ENCODE measurements at regions not wholly inside any gene's neighbourhood (a gene's known extent, or its start where the extent isn't known, plus 50 kb on each side); places are given as distances from the start of the nearest gene placed in this dataset.
"Not testable (repeated sequence)": the region's sequence is repeated elsewhere in the genome, so short reads cannot be mapped to it uniquely, and the experiment has no call there.

DNA sequence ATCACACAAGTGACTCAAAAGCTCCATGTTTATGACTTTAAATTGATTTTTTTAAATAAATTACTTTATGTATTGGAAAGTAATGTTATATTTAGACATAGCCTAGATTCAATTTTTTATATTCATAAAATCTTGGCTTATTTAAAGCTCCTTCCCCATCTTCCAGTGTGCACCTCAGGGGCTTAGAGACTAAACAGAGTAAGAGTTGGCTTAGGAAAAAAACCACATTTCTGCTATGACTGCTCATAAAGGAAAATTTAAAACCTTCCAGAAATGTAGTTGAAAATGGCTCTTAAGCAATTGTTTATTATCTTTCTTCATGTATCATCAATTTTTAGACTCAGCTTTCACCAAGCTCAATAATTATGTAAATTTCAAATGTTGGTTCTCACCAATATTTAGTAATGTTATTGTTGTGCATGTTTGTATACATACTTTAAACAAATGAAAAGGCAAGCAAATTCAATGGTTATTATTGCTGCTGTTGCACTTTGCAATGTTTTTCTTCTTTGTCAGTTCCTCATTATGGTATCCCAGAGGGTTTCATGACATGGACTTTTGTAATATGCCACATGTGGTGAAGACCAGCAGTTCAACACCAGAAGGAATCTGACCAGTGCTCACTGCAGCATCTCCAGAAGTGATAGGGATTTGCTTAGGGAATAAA, 700.1 kb upstream of the ANKRD30A start:
- Histone ChIP-seq H3K4me1 (ENCODE audit: control insufficient read depth, insufficient read depth, low read length) (no peaks in the 10 kb centered on the region), H3K4me3 (ENCODE audit: low read length) (no peak overlapping the region), H3K27me3 (ENCODE audit: control insufficient read depth, insufficient read depth, low read length) (no peaks in the 10 kb centered on the region), H3K36me3 (ENCODE audit: control insufficient read depth, insufficient read depth, low read length) (no peaks in the 10 kb centered on the region), H3K9ac (ENCODE audit: low read length) (no peak overlapping the region), H3K27ac (ENCODE audit: low read depth, low read length) (no peak overlapping the region)

DNA sequence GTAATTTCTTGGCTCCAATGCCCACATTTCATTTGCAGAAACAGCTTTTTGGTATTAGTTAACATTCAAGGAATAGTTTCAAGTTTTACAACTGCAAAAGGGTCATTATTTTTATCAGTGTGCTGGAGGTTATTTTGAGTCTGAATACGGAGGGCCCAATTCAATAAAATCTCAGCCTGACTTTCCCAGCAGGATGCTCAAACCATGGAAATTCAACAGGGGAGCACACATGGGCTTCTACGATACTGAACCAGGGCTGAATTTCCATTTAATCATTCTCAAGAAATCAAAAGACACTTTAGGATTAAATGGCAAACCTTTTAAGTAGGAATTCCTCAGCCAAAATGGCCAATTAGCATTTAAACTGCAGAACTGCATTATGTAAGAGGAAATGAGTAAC, 700.9 kb upstream of the ANKRD30A start:
- no peaks in the 10 kb centered on the region for H3K36me3 ChIP-seq (ENCODE audit: control insufficient read depth, insufficient read depth, low read length)
- no peak overlapping the region for H3K9ac ChIP-seq (ENCODE audit: low read length)
- no peak overlapping the region for H3K27ac ChIP-seq (ENCODE audit: low read depth, low read length)
- no peak overlapping the region for H3K4me3 ChIP-seq (ENCODE audit: low read length)
- no peaks in the 10 kb centered on the region for H3K27me3 ChIP-seq (ENCODE audit: control insufficient read depth, insufficient read depth, low read length)
- H3K4me1 ChIP-seq (ENCODE audit: control insufficient read depth, insufficient read depth, low read length): no peaks in the 10 kb centered on the region

DNA sequence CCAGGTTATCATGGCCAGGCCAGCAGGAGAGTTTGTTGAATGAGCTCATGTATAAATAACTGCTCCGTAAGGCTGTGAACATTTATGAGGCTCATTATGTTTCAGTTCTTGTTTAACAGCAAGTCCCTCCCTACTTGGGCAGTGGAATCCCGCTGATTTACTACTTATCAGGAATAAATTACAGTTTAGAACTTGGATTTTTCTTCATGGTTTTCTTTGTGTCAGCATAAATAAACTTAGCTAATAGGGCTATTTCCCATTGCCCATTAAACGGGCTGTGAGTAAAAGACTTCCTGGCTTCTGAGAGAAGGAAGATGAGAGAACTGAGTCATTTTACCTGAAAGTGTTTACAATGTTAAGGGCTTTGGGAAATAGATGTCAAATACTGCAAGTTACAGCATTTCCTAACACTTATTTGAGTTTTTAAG, 701.6 kb upstream of the ANKRD30A start:
- Histone ChIP-seq H3K27me3 (ENCODE audit: control insufficient read depth, insufficient read depth, low read length) (no peaks in the 10 kb centered on the region), H3K4me3 (ENCODE audit: low read length) (no peak overlapping the region), H3K27ac (ENCODE audit: low read depth, low read length) (no peak overlapping the region)

DNA sequence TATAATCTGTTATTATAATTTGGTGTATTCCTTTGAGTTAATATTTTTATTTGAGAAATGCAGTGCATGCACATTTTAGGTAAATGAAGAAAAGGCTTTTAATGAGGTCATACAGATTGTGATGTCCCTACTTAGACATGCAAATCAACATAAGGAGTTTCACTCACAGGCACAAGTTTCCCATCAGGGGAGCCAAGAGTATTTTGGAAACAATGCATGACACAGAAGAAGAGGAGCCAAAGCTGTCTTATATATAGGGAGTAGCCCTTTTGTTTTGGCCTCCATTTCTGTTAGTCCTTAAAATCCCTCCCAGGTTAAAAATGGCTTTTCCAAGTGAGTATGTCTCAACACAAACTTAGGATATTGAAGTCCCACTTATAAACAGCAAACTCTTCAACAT, 703.4 kb upstream of the ANKRD30A start:
- no peaks in the 10 kb centered on the region for H3K36me3 ChIP-seq (ENCODE audit: control insufficient read depth, insufficient read depth, low read length)
- no peaks in the 10 kb centered on the region for H3K27me3 ChIP-seq (ENCODE audit: control insufficient read depth, insufficient read depth, low read length)
- H3K4me1 ChIP-seq (ENCODE audit: control insufficient read depth, insufficient read depth, low read length): no peaks in the 10 kb centered on the region
- no peak overlapping the region for H3K4me3 ChIP-seq (ENCODE audit: low read length)
- H3K27ac ChIP-seq (ENCODE audit: low read depth, low read length): no peak overlapping the region
- no peak overlapping the region for H3K9ac ChIP-seq (ENCODE audit: low read length)

More for the DNA sequence above, 701.6 kb upstream of the ANKRD30A start:
- H3K4me1 ChIP-seq (ENCODE audit: control insufficient read depth, insufficient read depth, low read length): no peaks in the 10 kb centered on the region
- H3K36me3 ChIP-seq (ENCODE audit: control insufficient read depth, insufficient read depth, low read length): no peaks in the 10 kb centered on the region
- H3K9ac ChIP-seq (ENCODE audit: low read length): no peak overlapping the region

DNA sequence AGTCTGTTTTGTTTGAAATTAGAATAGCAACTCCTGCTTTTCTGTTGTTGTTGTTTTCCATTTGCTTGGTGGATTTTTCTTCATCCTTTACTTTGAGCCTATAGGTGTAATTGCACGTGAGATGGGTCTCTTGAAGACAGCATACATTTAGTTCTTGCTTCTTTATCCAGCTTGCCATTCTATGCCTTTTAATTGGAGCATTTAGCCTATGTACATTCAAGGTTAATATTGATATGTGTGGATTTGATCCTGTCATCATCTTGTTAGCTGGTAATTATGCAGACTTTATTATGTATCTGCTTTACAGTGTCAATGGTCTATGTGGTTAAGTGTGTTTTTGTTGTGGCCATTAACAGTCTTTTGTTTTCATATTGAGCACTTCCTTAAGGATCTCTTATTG, 708.9 kb upstream of the ANKRD30A start:
- Histone ChIP-seq H3K4me1 (ENCODE audit: control insufficient read depth, insufficient read depth, low read length) (no peaks in the 10 kb centered on the region), H3K36me3 (ENCODE audit: control insufficient read depth, insufficient read depth, low read length) (no peaks in the 10 kb centered on the region), H3K27ac (ENCODE audit: low read depth, low read length) (no peak overlapping the region), H3K9ac (ENCODE audit: low read length) (no peak overlapping the region), H3K4me3 (ENCODE audit: low read length) (no peak overlapping the region), H3K27me3 (ENCODE audit: control insufficient read depth, insufficient read depth, low read length) (no peaks in the 10 kb centered on the region)

DNA sequence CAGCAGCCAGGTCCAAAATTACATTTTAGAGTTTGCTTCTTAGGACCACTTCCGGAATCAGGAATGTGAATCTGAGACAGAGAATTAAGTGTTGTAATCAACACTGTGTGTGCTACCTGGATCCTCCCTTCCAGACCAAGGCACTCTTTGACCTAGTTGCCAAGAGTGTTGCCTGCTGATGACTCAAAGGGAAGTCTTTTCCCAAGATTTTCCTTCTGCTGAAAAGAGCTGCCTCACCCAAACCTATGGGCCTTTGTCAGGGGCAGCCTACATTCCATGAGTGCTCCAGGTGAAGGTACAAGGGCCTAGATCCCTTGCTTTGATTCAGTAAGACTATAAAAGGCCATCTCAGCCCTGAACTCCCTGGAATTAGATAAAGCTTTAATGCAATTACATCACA, 712.5 kb upstream of the ANKRD30A start:
- Histone ChIP-seq H3K27ac (ENCODE audit: low read depth, low read length) (no peak overlapping the region), H3K4me1 (ENCODE audit: control insufficient read depth, insufficient read depth, low read length) (no peaks in the 10 kb centered on the region), H3K36me3 (ENCODE audit: control insufficient read depth, insufficient read depth, low read length) (no peaks in the 10 kb centered on the region), H3K9ac (ENCODE audit: low read length) (no peak overlapping the region), H3K4me3 (ENCODE audit: low read length) (no peak overlapping the region), H3K27me3 (ENCODE audit: control insufficient read depth, insufficient read depth, low read length) (no peaks in the 10 kb centered on the region)

DNA sequence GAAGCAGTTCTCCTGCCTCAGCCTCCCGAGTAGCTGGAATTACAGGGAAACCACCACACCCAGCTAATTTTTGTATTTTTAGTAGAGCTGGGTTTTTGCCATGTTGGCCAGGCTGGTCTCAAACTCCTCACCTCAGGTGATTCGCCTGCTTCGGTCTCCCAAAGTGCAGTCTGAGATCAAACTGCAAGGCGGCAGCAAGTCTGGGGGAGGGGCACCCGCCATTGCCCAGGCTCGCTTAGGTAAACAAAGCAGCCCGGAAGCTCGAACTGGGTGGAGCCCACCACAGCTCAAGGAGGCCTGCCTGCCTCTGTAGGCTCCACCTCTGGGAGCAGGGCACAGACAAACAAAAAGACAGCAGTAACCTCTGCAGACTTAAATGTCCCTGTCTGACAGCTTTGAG, 725.2 kb upstream of the ANKRD30A start:
- H3K4me3 ChIP-seq (ENCODE audit: low read length); H3K27me3 ChIP-seq (ENCODE audit: control insufficient read depth, insufficient read depth, low read length); H3K36me3 ChIP-seq (ENCODE audit: control insufficient read depth, insufficient read depth, low read length); H3K27ac ChIP-seq (ENCODE audit: low read depth, low read length); H3K4me1 ChIP-seq (ENCODE audit: control insufficient read depth, insufficient read depth, low read length); H3K9ac ChIP-seq (ENCODE audit: low read length): not testable (repeated sequence)

DNA sequence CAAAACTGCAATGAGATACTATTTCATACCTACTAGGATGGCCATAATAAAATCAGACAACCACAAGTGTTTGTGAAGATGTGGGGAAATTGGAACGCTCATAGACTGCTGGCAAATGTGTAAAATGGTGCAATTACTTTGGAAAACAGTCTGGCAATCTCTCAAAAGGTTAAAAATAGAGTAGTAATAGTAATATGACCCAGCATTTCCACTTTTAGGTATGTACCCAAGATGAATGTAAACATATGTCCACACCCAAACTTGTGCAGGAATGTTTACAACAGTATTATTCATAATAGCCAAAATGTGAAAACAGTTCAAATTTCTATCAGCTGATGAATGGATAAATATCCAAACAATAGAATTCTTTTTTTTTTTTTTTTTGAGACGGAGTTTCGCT, 731.6 kb upstream of the ANKRD30A start:
- Histone ChIP-seq H3K27me3 (ENCODE audit: control insufficient read depth, insufficient read depth, low read length) (no peaks in the 10 kb centered on the region), H3K4me3 (ENCODE audit: low read length) (no peak overlapping the region), H3K9ac (ENCODE audit: low read length) (no peak overlapping the region), H3K36me3 (ENCODE audit: control insufficient read depth, insufficient read depth, low read length) (no peaks in the 10 kb centered on the region), H3K27ac (ENCODE audit: low read depth, low read length) (no peak overlapping the region), H3K4me1 (ENCODE audit: control insufficient read depth, insufficient read depth, low read length) (no peaks in the 10 kb centered on the region)

DNA sequence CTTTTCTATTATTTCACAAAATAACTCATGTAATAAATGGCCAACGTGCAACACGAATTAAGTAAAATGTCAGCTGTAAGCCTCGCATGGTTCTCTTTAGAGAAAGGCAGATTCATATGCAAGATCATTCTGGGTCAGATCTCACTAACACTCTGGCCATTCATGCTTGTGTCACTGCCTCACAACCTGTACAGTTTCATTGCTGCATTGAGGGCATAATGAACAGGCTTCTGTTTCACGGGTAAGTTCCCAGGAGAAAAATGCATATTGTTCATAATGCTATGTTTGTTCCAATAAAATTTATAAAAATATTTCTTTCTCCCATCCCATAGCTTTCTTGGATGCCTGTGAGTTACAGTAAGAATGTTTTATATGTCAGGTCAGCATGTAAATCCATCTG, 734.0 kb upstream of the ANKRD30A start:
- Histone ChIP-seq H3K36me3 (ENCODE audit: control insufficient read depth, insufficient read depth, low read length) (no peaks in the 10 kb centered on the region), H3K4me1 (ENCODE audit: control insufficient read depth, insufficient read depth, low read length) (no peaks in the 10 kb centered on the region), H3K9ac (ENCODE audit: low read length) (no peak overlapping the region), H3K27ac (ENCODE audit: low read depth, low read length) (no peak overlapping the region), H3K27me3 (ENCODE audit: control insufficient read depth, insufficient read depth, low read length) (no peaks in the 10 kb centered on the region), H3K4me3 (ENCODE audit: low read length) (no peak overlapping the region)

DNA sequence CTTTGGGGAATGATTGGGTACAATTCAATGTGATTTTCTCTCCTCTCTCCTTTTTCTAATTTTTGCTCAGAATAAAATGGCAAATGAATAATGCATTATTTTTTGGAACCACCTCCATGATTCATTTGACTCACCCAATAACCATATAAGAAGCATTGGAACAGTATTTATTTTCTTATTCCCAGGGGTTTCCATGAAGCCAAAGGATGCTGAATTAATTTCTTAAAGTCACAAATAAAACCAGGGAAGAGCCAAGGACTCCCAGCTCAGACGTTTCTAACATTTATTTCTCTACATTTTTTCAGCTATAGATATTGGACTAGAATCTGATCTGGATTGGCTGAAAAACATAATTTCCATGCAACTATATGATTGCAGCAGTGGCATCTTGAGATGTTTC, 735.2 kb upstream of the ANKRD30A start:
- Histone ChIP-seq H3K27me3 (ENCODE audit: control insufficient read depth, insufficient read depth, low read length) (no peaks in the 10 kb centered on the region), H3K4me1 (ENCODE audit: control insufficient read depth, insufficient read depth, low read length) (no peaks in the 10 kb centered on the region), H3K36me3 (ENCODE audit: control insufficient read depth, insufficient read depth, low read length) (no peaks in the 10 kb centered on the region), H3K27ac (ENCODE audit: low read depth, low read length) (no peak overlapping the region), H3K9ac (ENCODE audit: low read length) (no peak overlapping the region), H3K4me3 (ENCODE audit: low read length) (no peak overlapping the region)

DNA sequence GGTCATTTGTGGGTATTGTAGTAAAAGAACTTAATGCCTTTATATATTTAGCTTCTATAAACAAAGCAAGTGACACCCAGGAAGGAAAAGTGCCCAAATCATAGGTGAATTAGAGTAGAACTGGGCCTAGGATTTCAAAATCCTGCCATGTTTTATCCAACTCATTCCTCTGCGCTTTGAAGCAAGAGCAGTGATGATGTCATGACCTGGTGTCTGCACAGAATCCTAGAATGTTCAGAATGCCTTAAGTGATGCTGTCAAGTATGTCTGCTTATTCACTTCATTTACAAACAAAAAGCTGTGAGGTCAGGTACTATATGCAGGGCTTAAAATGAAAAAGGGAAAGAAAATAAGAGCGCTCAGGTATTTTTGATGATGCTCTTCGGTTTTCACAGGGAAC, 737.2 kb upstream of the ANKRD30A start:
- no peaks in the 10 kb centered on the region for H3K27me3 ChIP-seq (ENCODE audit: control insufficient read depth, insufficient read depth, low read length)
- no peaks in the 10 kb centered on the region for H3K4me1 ChIP-seq (ENCODE audit: control insufficient read depth, insufficient read depth, low read length)
- H3K4me3 ChIP-seq (ENCODE audit: low read length): no peak overlapping the region
- no peak overlapping the region for H3K9ac ChIP-seq (ENCODE audit: low read length)
- H3K36me3 ChIP-seq (ENCODE audit: control insufficient read depth, insufficient read depth, low read length): no peaks in the 10 kb centered on the region
- no peak overlapping the region for H3K27ac ChIP-seq (ENCODE audit: low read depth, low read length)

DNA sequence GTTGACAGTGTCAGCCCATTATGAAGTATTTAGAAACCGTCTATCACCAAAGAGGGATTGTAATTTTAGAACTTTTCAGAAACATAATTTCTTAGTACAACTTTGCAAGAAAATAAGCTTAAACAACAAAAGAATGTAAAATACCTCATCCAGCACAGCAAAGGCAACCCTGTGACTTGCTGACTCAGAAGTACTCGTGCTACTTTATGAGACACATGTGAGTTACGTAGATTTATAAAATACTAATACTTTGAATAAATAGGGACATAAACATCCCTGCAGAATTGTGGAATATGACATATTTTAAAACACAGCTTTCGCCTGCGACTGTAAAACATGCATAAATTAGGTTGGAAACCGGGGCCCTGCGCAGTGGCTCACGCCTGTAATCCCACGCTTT, 739.7 kb upstream of the ANKRD30A start:
- Histone ChIP-seq H3K27me3 (ENCODE audit: control insufficient read depth, insufficient read depth, low read length) (no peaks in the 10 kb centered on the region), H3K36me3 (ENCODE audit: control insufficient read depth, insufficient read depth, low read length) (no peaks in the 10 kb centered on the region), H3K27ac (ENCODE audit: low read depth, low read length) (no peak overlapping the region), H3K4me1 (ENCODE audit: control insufficient read depth, insufficient read depth, low read length) (no peaks in the 10 kb centered on the region), H3K9ac (ENCODE audit: low read length) (no peak overlapping the region), H3K4me3 (ENCODE audit: low read length) (no peak overlapping the region)

DNA sequence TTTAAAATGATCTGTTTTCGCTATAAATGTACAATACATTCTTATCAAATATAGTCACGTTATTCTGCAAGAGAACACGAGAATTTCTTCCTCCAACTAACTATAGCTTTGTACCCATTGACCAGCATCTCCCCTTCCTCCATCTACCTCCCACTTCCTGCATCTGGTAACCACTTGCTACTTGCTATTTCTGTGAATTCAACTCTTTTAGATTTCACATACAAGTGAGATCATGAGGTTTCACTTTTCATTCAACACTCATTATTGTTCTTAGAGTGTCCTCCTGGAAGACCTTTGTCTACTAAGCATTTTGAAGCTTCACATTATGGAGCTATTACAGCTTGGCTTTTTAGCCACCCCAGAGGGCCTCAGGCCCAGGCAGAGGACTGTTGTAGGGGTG, 741.3 kb upstream of the FZD8 start:
- Histone ChIP-seq H3K27me3 (ENCODE audit: control insufficient read depth, insufficient read depth, low read length) (no peaks in the 10 kb centered on the region), H3K4me1 (ENCODE audit: control insufficient read depth, insufficient read depth, low read length) (no peaks in the 10 kb centered on the region), H3K27ac (ENCODE audit: low read depth, low read length) (no peak overlapping the region), H3K36me3 (ENCODE audit: control insufficient read depth, insufficient read depth, low read length) (no peaks in the 10 kb centered on the region), H3K4me3 (ENCODE audit: low read length) (no peak overlapping the region), H3K9ac (ENCODE audit: low read length) (no peak overlapping the region)

All from rectal smooth muscle tissue (tissue), 1 donor.